VCaP (cell line): ENCODE measurements at regions not wholly inside any gene's neighbourhood (a gene's known extent, or its start where the extent isn't known, plus 50 kb on each side); places are given as distances from the start of the nearest gene placed in this dataset.

Source experiments
- H3K27ac ChIP-seq: fragments of 450-650 bp; 2 replicates; pipeline ENCODE4 v1.5.1; 2017
- CTCF ChIP-seq: fragments of 450-650 bp; conservative IDR thresholded peaks from 2 replicates; pipeline ENCODE4 v1.5.1; 2017; ENCODE audit warnings: mild to moderate bottlenecking, moderate library complexity

GRCh38 chr20:37598100-37598543 is 70.4 kb upstream of the BLCAP start:
- TF ChIP-seq CTCF, result no peak
- no peak overlapping the region for H3K27ac ChIP-seq

- H3K27ac ChIP-seq, result no peak overlapping the region
- no peak for TF ChIP-seq CTCF
Measured at GRCh38 chr20:37596890-37597536, 69.3 kb upstream of the BLCAP start.

- no peak for TF ChIP-seq CTCF
Measured at GRCh38 chr20:37596168-37596567, 68.5 kb upstream of the BLCAP start.

GRCh38 chr20:37593710-37594109 is 66.0 kb upstream of the BLCAP start:
- H3K27ac ChIP-seq, result no peak overlapping the region
- TF ChIP-seq CTCF, result no peak

More at GRCh38 chr20:37596168-37596567, 68.5 kb upstream of the BLCAP start:
- H3K27ac ChIP-seq, result no peak overlapping the region

- H3K27ac ChIP-seq, result no peak overlapping the region
- no peak for TF ChIP-seq CTCF
Measured at GRCh38 chr20:37590938-37591490, 63.3 kb upstream of the BLCAP start.

GRCh38 chr20:37586078-37586477 is 58.4 kb upstream of the BLCAP start:
- TF ChIP-seq CTCF, result no peak

GRCh38 chr20:37584238-37584807 is 56.6 kb upstream of the BLCAP start:
- TF ChIP-seq CTCF, result no peak
- no peak overlapping the region for H3K27ac ChIP-seq

More at GRCh38 chr20:37586078-37586477, 58.4 kb upstream of the BLCAP start:
- no peak overlapping the region for H3K27ac ChIP-seq
